B cell (primary cell): ENCODE measurements at regions not wholly inside any gene's neighbourhood (a gene's known extent, or its start where the extent isn't known, plus 50 kb on each side); places are given as distances from the start of the nearest gene placed in this dataset.

Experiments
- ATAC-seq: fragments of 200-7000 bp; cut with Tn5 transposase; one replicate; pipeline ENCODE4 v1.10.0; 2021; ENCODE audit warnings: low read depth, mild to moderate bottlenecking, moderate number of reproducible peaks, moderate library complexity
- CTCF ChIA-PET: fragments of 350-600 bp; sonication (Branson Sonifier 250); formaldehyde crosslinking; loops from one replicate; lab custom pipeline; 2021; ENCODE audit warnings: antibody characterized with exemption, inconsistent platforms; lab: Charles Lee
- POLR2A ChIA-PET: fragments of 350-600 bp; sonication (Branson Sonifier 250); formaldehyde crosslinking; loops from one replicate; lab custom pipeline; 2021; ENCODE audit warnings: antibody characterized with exemption; lab: Charles Lee
- DNase-seq: peaks from one replicate; pipeline ENCODE4 v3.0.0; 2013
- H2AFZ ChIP-seq: 2 replicates; pipeline ENCODE4 v1.6.1; 2012; ENCODE audit warnings: mild to moderate bottlenecking, low read depth, low read length; ENCODE audit not compliant: insufficient read depth, poor library complexity, severe bottlenecking
- H3K27ac ChIP-seq, 2 donors: 1 replicate in 1 of 2; 2 replicates in 1 of 2; pipeline ENCODE4 v1.5.1; 2012 to 2013; ENCODE audit warnings: low read length in 2 of 2, mild to moderate bottlenecking in 2 of 2, moderate library complexity in 1 of 2
- H3K27me3 ChIP-seq, 4 experiments: fragments of 200-600 bp in 1 of 4; sonication (generic) in 1 of 4; replicated peaks in 1 of 4; 1 replicate in 2 of 4; 2 replicates in 2 of 4; pipeline versions ENCODE4 v1.6.1 to v1.7.0; 2013 to 2016; ENCODE audit warnings: low read length in 3 of 4, mild to moderate bottlenecking in 2 of 4, mixed read lengths in 1 of 4, moderate library complexity in 1 of 4; ENCODE audit not compliant: insufficient read depth in 4 of 4, control insufficient read depth in 3 of 4; ENCODE audit errors: control extremely low read depth in 1 of 4
- H3K36me3 ChIP-seq, 2 experiments: replicated peaks in 1 of 2; 1 replicate in 1 of 2; 2 replicates in 1 of 2; pipeline versions ENCODE4 v1.6.1 to v1.7.1; 2013; ENCODE audit warnings: low read length in 1 of 2; ENCODE audit not compliant: insufficient read depth in 2 of 2, control insufficient read depth in 1 of 2; ENCODE audit errors: control extremely low read depth in 1 of 2, extremely low read depth in 1 of 2
- H3K4me1 ChIP-seq, 2 donors: fragments of 200-600 bp in 1 of 2; sonication (generic) in 1 of 2; 1 replicate in 1 of 2; 2 replicates in 1 of 2; pipeline versions ENCODE4 v1.5.1 to v1.6.1; 2013 to 2017; ENCODE audit warnings: low read length in 2 of 2; ENCODE audit not compliant: control insufficient read depth in 2 of 2, insufficient read depth in 2 of 2
- H3K4me2 ChIP-seq: replicated peaks from 2 replicates; pipeline ENCODE3; 2012; ENCODE audit warnings: mild to moderate bottlenecking, low read depth, low read length; ENCODE audit not compliant: poor library complexity, severe bottlenecking
- H3K4me3 ChIP-seq, 5 experiments: fragments of 200-600 bp in 1 of 5; sonication (generic) in 1 of 5; 1 replicate in 3 of 5; 2 replicates in 2 of 5; pipeline versions ENCODE4 v1.5.1 to v1.7.0; 2011 to 2016; ENCODE audit warnings: low read length in 4 of 5, mild to moderate bottlenecking in 4 of 5, low read depth in 2 of 5, control low read depth in 1 of 5, moderate library complexity in 1 of 5; ENCODE audit not compliant: insufficient read depth in 1 of 5; ENCODE audit errors: control extremely low read depth in 1 of 5, extremely low read depth in 1 of 5
- H3K79me2 ChIP-seq: fragments of 200-600 bp; sonication (generic); one replicate; pipeline ENCODE4 v1.6.0; 2016; ENCODE audit warnings: low read length; ENCODE audit not compliant: control insufficient read depth, insufficient read depth
- H3K9ac ChIP-seq: fragments of 200-600 bp; sonication (generic); 2 replicates; pipeline ENCODE4 v1.6.1; 2017; ENCODE audit warnings: mild to moderate bottlenecking, low read length, moderate library complexity
- H3K9me3 ChIP-seq, 3 donors: one replicate each; pipeline versions ENCODE4 v1.6.1 to v1.7.1; 2013; ENCODE audit warnings: low read length in 2 of 3; ENCODE audit not compliant: control insufficient read depth in 2 of 3, insufficient read depth in 1 of 3; ENCODE audit errors: control extremely low read depth in 1 of 3
- H4K20me1 ChIP-seq: 2 replicates; pipeline ENCODE4 v1.6.0; 2012; ENCODE audit warnings: mild to moderate bottlenecking, low read length; ENCODE audit not compliant: insufficient read depth, control insufficient read depth, poor library complexity, severe bottlenecking
- H3K27ac Mint-ChIP-seq: one replicate; pipeline ENCODE4 v1.8.0; 2021; ENCODE audit warnings: mixed read lengths
- H3K27me3 Mint-ChIP-seq: one replicate; pipeline ENCODE4 v1.8.0; 2021; ENCODE audit warnings: mixed read lengths
- H3K4me1 Mint-ChIP-seq: one replicate; pipeline ENCODE4 v1.8.0; 2021; ENCODE audit warnings: mixed read lengths
- H3K4me3 Mint-ChIP-seq: one replicate; pipeline ENCODE4 v1.8.0; 2021; ENCODE audit warnings: mixed read lengths
- H3K9me3 Mint-ChIP-seq: one replicate; pipeline ENCODE4 v1.8.0; 2022; ENCODE audit warnings: mixed read lengths; ENCODE audit not compliant: insufficient read depth
- EZH2 ChIP-seq: IDR thresholded peaks from 2 replicates; pipeline ENCODE4 v1.6.1; 2012; ENCODE audit warnings: borderline replicate concordance, low read depth, mild to moderate bottlenecking, moderate library complexity, low read length; ENCODE audit not compliant: insufficient read depth, poor library complexity, severe bottlenecking
- WGBS: methylation state at CpG from one replicate; pipeline ENCODE4 v1.1.5; 2013; ENCODE audit warnings: missing lambda C conversion rate; ENCODE audit not compliant: insufficient coverage; 5-methylcytosine and 5-hydroxymethylcytosine counted together
- intact Hi-C: fragments of 100-400 bp; cut with micrococcal nuclease; formaldehyde crosslinking; loops from one replicate; pipeline ENCODE4 v1.10.0; 2022
- TF ChIP-seq, protein P1 (sequence below): fragments of 200-600 bp; IDR thresholded peaks from one replicate; pipeline ENCODE4 v1.8.0; 2022; ENCODE audit warnings: antibody characterized with exemption, mild to moderate bottlenecking

GRCh38 chr14:103220134-103220981 lies 97.1 kb downstream of the TNFAIP2 start:
- Histone ChIP-seq H3K9ac (no peak overlapping the region), H3K4me2 (peak overlapping the region; percentile 40), H4K20me1 (no peaks in the 10 kb centered on the region), H3K27ac (no peak overlapping the region), H3K79me2 (no peaks in the 10 kb centered on the region), H3K4me3 (no peak overlapping the region), H3K36me3 (no peaks in the 10 kb centered on the region), H3K4me1 (no peaks in the 10 kb centered on the region), H3K9me3 (peaks cover 0 to 4% (median 0%) of the 10 kb centered on the region in 3 donors), H3K27me3 (peaks cover 0 to 40% (median 2%) of the 10 kb centered on the region in 4 experiments), H2AFZ (no peak overlapping the region)
- CTCF ChIA-PET = no interaction called here
- Mint-ChIP-seq H3K27ac (no peak overlapping the region), H3K9me3 (no peaks in the 10 kb centered on the region), H3K4me1 (peaks cover 4% of the 10 kb centered on the region), H3K27me3 (peaks cover 49% of the 10 kb centered on the region), H3K4me3 (no peak overlapping the region)
- intact Hi-C loops = no loop called here
- no peak for ATAC-seq
- POLR2A ChIA-PET = no interaction called here
- DNase-seq = no peak
- 19% methylated on average over 92 of the region's 92 CpGs for WGBS
- TF ChIP-seq, protein P1, sequence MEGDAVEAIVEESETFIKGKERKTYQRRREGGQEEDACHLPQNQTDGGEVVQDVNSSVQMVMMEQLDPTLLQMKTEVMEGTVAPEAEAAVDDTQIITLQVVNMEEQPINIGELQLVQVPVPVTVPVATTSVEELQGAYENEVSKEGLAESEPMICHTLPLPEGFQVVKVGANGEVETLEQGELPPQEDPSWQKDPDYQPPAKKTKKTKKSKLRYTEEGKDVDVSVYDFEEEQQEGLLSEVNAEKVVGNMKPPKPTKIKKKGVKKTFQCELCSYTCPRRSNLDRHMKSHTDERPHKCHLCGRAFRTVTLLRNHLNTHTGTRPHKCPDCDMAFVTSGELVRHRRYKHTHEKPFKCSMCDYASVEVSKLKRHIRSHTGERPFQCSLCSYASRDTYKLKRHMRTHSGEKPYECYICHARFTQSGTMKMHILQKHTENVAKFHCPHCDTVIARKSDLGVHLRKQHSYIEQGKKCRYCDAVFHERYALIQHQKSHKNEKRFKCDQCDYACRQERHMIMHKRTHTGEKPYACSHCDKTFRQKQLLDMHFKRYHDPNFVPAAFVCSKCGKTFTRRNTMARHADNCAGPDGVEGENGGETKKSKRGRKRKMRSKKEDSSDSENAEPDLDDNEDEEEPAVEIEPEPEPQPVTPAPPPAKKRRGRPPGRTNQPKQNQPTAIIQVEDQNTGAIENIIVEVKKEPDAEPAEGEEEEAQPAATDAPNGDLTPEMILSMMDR = no peak
- no peak for TF ChIP-seq EZH2

- Histone ChIP-seq H3K27ac (no peak overlapping the region), H3K9ac (no peak overlapping the region), H4K20me1 (no peaks in the 10 kb centered on the region), H3K9me3 (peaks cover 0 to 4% (median 0%) of the 10 kb centered on the region in 3 donors), H2AFZ (no peak overlapping the region), H3K79me2 (no peaks in the 10 kb centered on the region), H3K36me3 (no peaks in the 10 kb centered on the region), H3K4me2 (peak overlapping the region; percentile 40), H3K27me3 (peaks cover 0 to 37% (median 2%) of the 10 kb centered on the region in 4 experiments), H3K4me3 (no peak overlapping the region), H3K4me1 (no peaks in the 10 kb centered on the region)
- H3K4me3 Mint-ChIP-seq = no peak overlapping the region
- H3K27ac Mint-ChIP-seq = no peak overlapping the region
- no peak for TF ChIP-seq EZH2
- TF ChIP-seq, protein P1 = no peak
- no peaks in the 10 kb centered on the region for H3K9me3 Mint-ChIP-seq
- intact Hi-C loops = no loop called here
- DNase-seq (no peak), ATAC-seq (no peak)
- peaks cover 4% of the 10 kb centered on the region for H3K4me1 Mint-ChIP-seq
- ChIA-PET CTCF (no interaction called here), POLR2A (no interaction called here)
- 40% methylated on average over 29 of the region's 30 CpGs for WGBS
- peaks cover 47% of the 10 kb centered on the region for H3K27me3 Mint-ChIP-seq
Measured at GRCh38 chr14:103220982-103221641, 97.9 kb downstream of the TNFAIP2 start.
